GM23248 (cell line): ENCODE measurements at regions not wholly inside any gene's neighbourhood (a gene's known extent, or its start where the extent isn't known, plus 50 kb on each side); places are given as distances from the start of the nearest gene placed in this dataset.

ENCODE experiments used
- DNase-seq: peaks from one replicate; pipeline ENCODE4 v3.0.0-alpha.2; 2015
- H2AFZ ChIP-seq: fragments of 200-600 bp; sonication (generic); 2 replicates; pipeline ENCODE4 v1.6.1; 2016; ENCODE audit warnings: antibody characterized with exemption
- H3F3A ChIP-seq: fragments of 200-600 bp; sonication (generic); 2 replicates; pipeline ENCODE4 v1.6.1; 2016; ENCODE audit warnings: mild to moderate bottlenecking, antibody characterized with exemption, mixed run types; ENCODE audit not compliant: insufficient read depth
- H3K27ac ChIP-seq: fragments of 200-600 bp; sonication (generic); 2 replicates; pipeline ENCODE4 v1.5.1; 2016; ENCODE audit warnings: mild to moderate bottlenecking
- H3K27me3 ChIP-seq: fragments of 200-600 bp; sonication (generic); replicated peaks from 2 replicates; pipeline ENCODE4 v1.6.1; 2016; ENCODE audit warnings: mild to moderate bottlenecking; ENCODE audit not compliant: insufficient read depth
- H3K36me3 ChIP-seq: fragments of 200-600 bp; sonication (generic); 2 replicates; pipeline ENCODE4 v1.6.1; 2016; ENCODE audit warnings: low read depth, mild to moderate bottlenecking
- H3K4me1 ChIP-seq: fragments of 200-600 bp; sonication (generic); 2 replicates; pipeline ENCODE4 v1.6.1; 2016; ENCODE audit warnings: mild to moderate bottlenecking; ENCODE audit not compliant: insufficient read depth
- H3K4me2 ChIP-seq: fragments of 200-600 bp; sonication (generic); one replicate; pipeline ENCODE4 v1.6.1; 2016; ENCODE audit warnings: mild to moderate bottlenecking; ENCODE audit not compliant: unreplicated experiment
- H3K4me3 ChIP-seq: fragments of 200-600 bp; sonication (generic); 2 replicates; pipeline ENCODE4 v1.5.1; 2016; ENCODE audit warnings: mild to moderate bottlenecking
- H3K79me2 ChIP-seq: fragments of 200-600 bp; sonication (generic); 2 replicates; pipeline ENCODE4 v1.6.1; 2016; ENCODE audit warnings: mild to moderate bottlenecking; ENCODE audit not compliant: insufficient read depth
- H3K9ac ChIP-seq: fragments of 200-600 bp; sonication (generic); 2 replicates; pipeline ENCODE4 v1.6.1; 2016; ENCODE audit warnings: mild to moderate bottlenecking
- H3K9me2 ChIP-seq: fragments of 200-600 bp; sonication (generic); 2 replicates; pipeline ENCODE4 v1.6.1; 2016; ENCODE audit warnings: mixed run types, mild to moderate bottlenecking, moderate library complexity; ENCODE audit not compliant: insufficient read depth
- H3K9me3 ChIP-seq: fragments of 200-600 bp; sonication (generic); one replicate; pipeline ENCODE4 v1.6.1; 2017; ENCODE audit warnings: low read depth
- H4K20me1 ChIP-seq: fragments of 200-600 bp; sonication (generic); 2 replicates; pipeline ENCODE4 v1.6.0; 2016; ENCODE audit not compliant: insufficient read depth
- EZH2 ChIP-seq: fragments of 200-600 bp; sonication (generic); IDR thresholded peaks from 2 replicates; pipeline ENCODE4 v1.6.1; 2018; ENCODE audit warnings: antibody characterized with exemption, mild to moderate bottlenecking; ENCODE audit not compliant: insufficient read depth, poor library complexity, severe bottlenecking
- EZH2phosphoT487 ChIP-seq: fragments of 200-600 bp; sonication (generic); IDR thresholded peaks from 2 replicates; pipeline ENCODE4 v1.6.1; 2018; ENCODE audit warnings: antibody characterized with exemption, moderate library complexity, mild to moderate bottlenecking, low read depth; ENCODE audit not compliant: insufficient read depth
- WGBS, 2 experiments: methylation state at CpG; one replicate each; pipeline ENCODE4 v1.1.6; 2015 to 2017; ENCODE audit warnings: low lambda C conversion rate in 2 of 2, low coverage in 1 of 2; ENCODE audit errors: missing lambda C conversion rate in 2 of 2; 5-methylcytosine and 5-hydroxymethylcytosine counted together
- in situ Hi-C: fragments of 300-500 bp; cut with MboI; formaldehyde crosslinking; loops from 2 replicates; pipeline ENCODE4 v1.15.0; 2020

- H2AFZ ChIP-seq = no peak overlapping the region
- no peak overlapping the region for H3K4me3 ChIP-seq
- no peak overlapping the region for H3K4me2 ChIP-seq
- in situ Hi-C loops = no loop called here
- no peaks in the 10 kb centered on the region for H3K27me3 ChIP-seq
- H3K79me2 ChIP-seq = no peaks in the 10 kb centered on the region
- WGBS, 2 experiments = 39 to 44% methylated on average over 2 of the region's 2 CpGs
- H3K9me2 ChIP-seq = no peaks in the 10 kb centered on the region
- DNase-seq = no peak
- no peaks in the 10 kb centered on the region for H3F3A ChIP-seq
- TF ChIP-seq EZH2 (no peak), EZH2phosphoT487 (no peak)
- no peaks in the 10 kb centered on the region for H3K4me1 ChIP-seq
- H3K9me3 ChIP-seq = no peaks in the 10 kb centered on the region
- no peaks in the 10 kb centered on the region for H3K36me3 ChIP-seq
- H3K27ac ChIP-seq = no peak overlapping the region
- no peak overlapping the region for H3K9ac ChIP-seq
- no peaks in the 10 kb centered on the region for H4K20me1 ChIP-seq
Observed at GRCh38 chr9:28942941-28943340, 1369.7 kb upstream of the C9orf72 start.

- DNase-seq = no peak
- Histone ChIP-seq H3K9me3 (no peaks in the 10 kb centered on the region), H3K27ac (no peak overlapping the region), H3K36me3 (no peaks in the 10 kb centered on the region), H3K4me3 (no peak overlapping the region), H3F3A (no peaks in the 10 kb centered on the region), H3K9me2 (no peaks in the 10 kb centered on the region), H3K9ac (no peak overlapping the region), H2AFZ (no peak overlapping the region), H3K4me1 (no peaks in the 10 kb centered on the region), H4K20me1 (no peaks in the 10 kb centered on the region), H3K4me2 (no peak overlapping the region), H3K27me3 (no peaks in the 10 kb centered on the region), H3K79me2 (no peaks in the 10 kb centered on the region)
- in situ Hi-C loops = no loop called here
- TF ChIP-seq EZH2phosphoT487 = no peak
- no peak for TF ChIP-seq EZH2
Observed at GRCh38 chr9:28946648-28947047, 1373.4 kb upstream of the C9orf72 start.

- H3K79me2 ChIP-seq = no peaks in the 10 kb centered on the region
- H3K27me3 ChIP-seq = no peaks in the 10 kb centered on the region
- no peaks in the 10 kb centered on the region for H4K20me1 ChIP-seq
- TF ChIP-seq EZH2phosphoT487 (no peak), EZH2 (no peak)
- no peaks in the 10 kb centered on the region for H3K4me1 ChIP-seq
- no peak overlapping the region for H2AFZ ChIP-seq
- no peaks in the 10 kb centered on the region for H3K9me3 ChIP-seq
- in situ Hi-C loops = no loop called here
- H3K27ac ChIP-seq = no peak overlapping the region
- 10 to 11% methylated on average over 4 of the region's 4 CpGs for WGBS, 2 experiments
- no peak overlapping the region for H3K4me3 ChIP-seq
- DNase-seq = no peak
- H3K36me3 ChIP-seq = no peaks in the 10 kb centered on the region
- H3K4me2 ChIP-seq = no peak overlapping the region
- no peaks in the 10 kb centered on the region for H3F3A ChIP-seq
- H3K9ac ChIP-seq = no peak overlapping the region
- H3K9me2 ChIP-seq = no peaks in the 10 kb centered on the region
Observed at GRCh38 chr9:28951945-28952344, 1378.7 kb upstream of the C9orf72 start.

- no peaks in the 10 kb centered on the region for H3F3A ChIP-seq
- WGBS, 2 experiments = 41 to 48% methylated on average over 3 of the region's 3 CpGs
- no peaks in the 10 kb centered on the region for H3K79me2 ChIP-seq
- DNase-seq = no peak
- H2AFZ ChIP-seq = no peak overlapping the region
- no peaks in the 10 kb centered on the region for H3K27me3 ChIP-seq
- TF ChIP-seq EZH2 (no peak), EZH2phosphoT487 (no peak)
- no peaks in the 10 kb centered on the region for H4K20me1 ChIP-seq
- no peaks in the 10 kb centered on the region for H3K9me2 ChIP-seq
- no peak overlapping the region for H3K4me2 ChIP-seq
- no peaks in the 10 kb centered on the region for H3K36me3 ChIP-seq
- no peak overlapping the region for H3K9ac ChIP-seq
- in situ Hi-C loops = no loop called here
- H3K27ac ChIP-seq = no peak overlapping the region
- no peak overlapping the region for H3K4me3 ChIP-seq
- H3K4me1 ChIP-seq = no peaks in the 10 kb centered on the region
- H3K9me3 ChIP-seq = no peaks in the 10 kb centered on the region
Observed at GRCh38 chr9:28956116-28956880, 1383.0 kb upstream of the C9orf72 start.

- no peaks in the 10 kb centered on the region for H3K4me1 ChIP-seq
- no peak overlapping the region for H3K4me3 ChIP-seq
- H2AFZ ChIP-seq = no peak overlapping the region
- H3K9me3 ChIP-seq = no peaks in the 10 kb centered on the region
- DNase-seq = no peak
- H4K20me1 ChIP-seq = no peaks in the 10 kb centered on the region
- no peaks in the 10 kb centered on the region for H3K36me3 ChIP-seq
- H3K79me2 ChIP-seq = no peaks in the 10 kb centered on the region
- H3K27ac ChIP-seq = no peak overlapping the region
- in situ Hi-C loops = no loop called here
- H3F3A ChIP-seq = no peaks in the 10 kb centered on the region
- H3K27me3 ChIP-seq = no peaks in the 10 kb centered on the region
- no peak overlapping the region for H3K4me2 ChIP-seq
- no peak overlapping the region for H3K9ac ChIP-seq
- H3K9me2 ChIP-seq = no peaks in the 10 kb centered on the region
- TF ChIP-seq EZH2phosphoT487 (no peak), EZH2 (no peak)
Observed at GRCh38 chr9:28960602-28961001, 1387.3 kb upstream of the C9orf72 start.
